HEK293T (cell line): ENCODE measurements at regions not wholly inside any gene's neighbourhood (a gene's known extent, or its start where the extent isn't known, plus 50 kb on each side); places are given as distances from the start of the nearest gene placed in this dataset.

Experiments used
- BHLHE40 ChIP-seq: fragments of 450-650 bp; IDR thresholded peaks from 2 replicates; pipeline ENCODE4 v1.6.1; 2016; ENCODE audit warnings: mild to moderate bottlenecking, moderate library complexity, borderline replicate concordance
- CTBP1 ChIP-seq: fragments of 450-650 bp; IDR thresholded peaks from 2 replicates; pipeline ENCODE4 v1.6.1; 2016; ENCODE audit warnings: borderline replicate concordance
- ELF4 ChIP-seq: fragments of 450-650 bp; IDR thresholded peaks from 2 replicates; pipeline ENCODE4 v1.6.1; 2017; ENCODE audit warnings: antibody characterized with exemption
- FOXA1 ChIP-seq: fragments of 450-650 bp; IDR thresholded peaks from 2 replicates; pipeline ENCODE4 v1.6.1; 2016; ENCODE audit warnings: mild to moderate bottlenecking
- FOXM1 ChIP-seq: fragments of 450-650 bp; IDR thresholded peaks from 2 replicates; pipeline ENCODE4 v1.6.1; 2017; ENCODE audit warnings: mild to moderate bottlenecking, borderline replicate concordance
- SP1 ChIP-seq: fragments of 450-650 bp; IDR thresholded peaks from 2 replicates; pipeline ENCODE4 v1.6.1; 2017
- SUZ12 ChIP-seq: fragments of 450-650 bp; IDR thresholded peaks from 2 replicates; pipeline ENCODE4 v1.6.1; 2016; ENCODE audit warnings: mild to moderate bottlenecking
- TARDBP ChIP-seq: fragments of 450-650 bp; IDR thresholded peaks from 2 replicates; pipeline ENCODE4 v1.6.1; 2016
- TF ChIP-seq, protein P1 (sequence below): fragments of 450-650 bp; IDR thresholded peaks from 2 replicates; pipeline ENCODE4 v1.6.1; 2016

DNA sequence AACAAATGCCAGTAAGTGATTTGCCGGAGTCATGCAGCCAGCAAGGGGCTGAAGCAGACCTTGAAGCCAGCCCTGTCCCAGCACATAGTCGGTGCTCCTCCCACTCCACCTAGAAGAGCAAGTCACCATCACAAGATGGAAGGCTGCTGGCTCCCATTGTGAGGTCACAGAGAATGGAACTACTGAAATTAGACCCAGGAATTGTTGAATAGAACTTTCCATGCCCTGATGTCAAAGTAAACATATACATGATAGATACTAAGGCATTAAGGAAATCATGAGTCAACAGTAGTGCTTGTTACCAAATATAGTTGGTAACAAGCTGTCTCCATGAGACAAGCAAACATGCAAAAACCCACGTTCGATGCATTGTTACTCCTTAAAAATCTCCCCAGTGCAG, 177.1 kb upstream of the MID1 start:
- TF ChIP-seq ELF4 (no peak), SUZ12 (no peak), TARDBP (no peak), BHLHE40 (no peak), FOXM1 (no peak), SP1 (no peak), CTBP1 (no peak), FOXA1 (no peak)
- TF ChIP-seq, protein P1, sequence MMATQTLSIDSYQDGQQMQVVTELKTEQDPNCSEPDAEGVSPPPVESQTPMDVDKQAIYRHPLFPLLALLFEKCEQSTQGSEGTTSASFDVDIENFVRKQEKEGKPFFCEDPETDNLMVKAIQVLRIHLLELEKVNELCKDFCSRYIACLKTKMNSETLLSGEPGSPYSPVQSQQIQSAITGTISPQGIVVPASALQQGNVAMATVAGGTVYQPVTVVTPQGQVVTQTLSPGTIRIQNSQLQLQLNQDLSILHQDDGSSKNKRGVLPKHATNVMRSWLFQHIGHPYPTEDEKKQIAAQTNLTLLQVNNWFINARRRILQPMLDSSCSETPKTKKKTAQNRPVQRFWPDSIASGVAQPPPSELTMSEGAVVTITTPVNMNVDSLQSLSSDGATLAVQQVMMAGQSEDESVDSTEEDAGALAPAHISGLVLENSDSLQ: no peak
